ENCODE measurements at regions not wholly inside any gene's neighbourhood (a gene's known extent, or its start where the extent isn't known, plus 50 kb on each side); places are given as distances from the start of the nearest gene placed in this dataset.

DNA sequence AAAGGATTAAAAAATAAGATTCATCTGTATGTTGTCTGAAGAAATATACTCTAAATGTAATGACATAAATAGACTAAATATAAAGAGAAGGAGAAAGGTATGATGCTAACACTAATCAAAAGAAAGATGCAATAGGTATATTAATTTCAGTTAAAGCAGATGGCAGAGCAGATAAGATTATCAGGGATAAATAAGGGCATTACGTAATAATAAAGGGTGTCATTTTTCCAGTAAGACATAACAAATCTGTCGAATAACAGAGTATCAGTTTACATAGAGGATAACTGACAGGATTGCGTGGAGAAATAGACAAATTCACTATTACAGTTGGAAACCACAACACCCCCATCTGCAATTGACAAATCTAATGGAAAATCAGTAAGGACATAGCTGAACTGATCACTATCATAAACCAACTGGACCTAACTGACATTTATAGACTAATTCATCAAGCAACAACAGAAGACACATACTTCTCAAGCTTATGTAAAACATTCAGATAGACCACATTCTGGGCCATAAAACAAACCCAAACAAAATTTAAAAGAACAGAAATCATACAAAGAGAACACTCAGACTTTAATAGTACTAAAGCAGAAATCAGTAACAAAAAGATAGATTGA, 384.1 kb upstream of the COBL start:
- H4K8ac ChIP-seq (ENCODE audit: low read depth in 2 of 2, low read length in 2 of 2) = no peak overlapping the region
- peaks cover 5% of the 10 kb centered on the region; the same call in 1 of the 2 replicates for H3K9me3 ChIP-seq (ENCODE audit: control insufficient read depth, insufficient read depth, low read length)
- ATAC-seq (ENCODE audit: low read depth) (no peak), DNase-seq (no peak)
- H3K27me3 ChIP-seq (ENCODE audit: control insufficient read depth, insufficient read depth, low read length) = no peaks in the 10 kb centered on the region
- H3K4me3 ChIP-seq (ENCODE audit: insufficient read depth, low read depth, low read length) = no peak overlapping the region
- no peaks in the 10 kb centered on the region for H3K79me1 ChIP-seq (ENCODE audit: low read depth in 1 of 2, low read length in 2 of 2)
- no peaks in the 10 kb centered on the region for H3K9me1 ChIP-seq (ENCODE audit: insufficient read depth, low read length)
- no peak overlapping the region for H2BK20ac ChIP-seq (ENCODE audit: low read depth, low read length)
- H4K5ac ChIP-seq (ENCODE audit: low read depth, low read length) = no peak overlapping the region
- no peak overlapping the region for H3K56ac ChIP-seq (ENCODE audit: extremely low read depth, insufficient read depth, low read length)
- in situ Hi-C loops (cut with MboI; ENCODE audit: low sequenced_read_pairs) (no loop called here), dilution Hi-C loops (cut with HindIII; ENCODE audit: low sequenced_read_pairs, unreplicated experiment) (no loop called here), intact Hi-C loops (cut with micrococcal nuclease) (no loop called here)
- H2AK5ac ChIP-seq (ENCODE audit: low read depth, low read length) = no peak overlapping the region
- TF ChIP-seq RAD21 (IDR thresholded peaks at IDR 0.05; ENCODE audit: low read length) = no peak
- peak; percentile 56 for TF ChIP-seq CEBPB (IDR thresholded peaks at IDR 0.05; ENCODE audit: low read depth, low read length)
- TF ChIP-seq POLR2A (IDR thresholded peaks at IDR 0.05; ENCODE audit: low read depth, low read length) = no peak
- no peak for TF ChIP-seq BHLHE40 (IDR thresholded peaks at IDR 0.05; ENCODE audit: low read depth, low read length)
- TF ChIP-seq, protein P1, sequence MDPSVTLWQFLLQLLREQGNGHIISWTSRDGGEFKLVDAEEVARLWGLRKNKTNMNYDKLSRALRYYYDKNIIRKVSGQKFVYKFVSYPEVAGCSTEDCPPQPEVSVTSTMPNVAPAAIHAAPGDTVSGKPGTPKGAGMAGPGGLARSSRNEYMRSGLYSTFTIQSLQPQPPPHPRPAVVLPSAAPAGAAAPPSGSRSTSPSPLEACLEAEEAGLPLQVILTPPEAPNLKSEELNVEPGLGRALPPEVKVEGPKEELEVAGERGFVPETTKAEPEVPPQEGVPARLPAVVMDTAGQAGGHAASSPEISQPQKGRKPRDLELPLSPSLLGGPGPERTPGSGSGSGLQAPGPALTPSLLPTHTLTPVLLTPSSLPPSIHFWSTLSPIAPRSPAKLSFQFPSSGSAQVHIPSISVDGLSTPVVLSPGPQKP (IDR thresholded peaks at IDR 0.05; ENCODE audit: borderline replicate concordance, low read depth, low read length) = no peak
- no peak overlapping the region for H2AK9ac ChIP-seq (replicated peaks; ENCODE audit: low read depth, low read length, poor library complexity)
- no peak overlapping the region for H2BK5ac ChIP-seq (ENCODE audit: low read depth, low read length, poor library complexity, severe bottlenecking)
- WGBS, 2 experiments (ENCODE audit: extremely low coverage in 2 of 2, insufficient read length in 1 of 2) = no CpG with 5 or more reads among the region's 3 CpGs
- H3K14ac ChIP-seq (replicated peaks; ENCODE audit: low read depth, low read length) = no peak overlapping the region
- no peaks in the 10 kb centered on the region for H3K4me1 ChIP-seq (ENCODE audit: control insufficient read depth, insufficient read depth, low read length)
- no peaks in the 10 kb centered on the region for H3K36me3 ChIP-seq (ENCODE audit: control insufficient read depth, insufficient read depth, low read length)
- H3K18ac ChIP-seq (ENCODE audit: low read depth, low read length) = no peak overlapping the region
- H2BK15ac ChIP-seq (ENCODE audit: low read depth, low read length) = no peak overlapping the region
- no peak overlapping the region for H3K9ac ChIP-seq (ENCODE audit: low read depth, low read length)
- H3K27ac ChIP-seq (ENCODE audit: insufficient read depth, low read length) = no peak overlapping the region
- H2BK120ac ChIP-seq (ENCODE audit: low read depth, low read length) = no peak overlapping the region
- POLR2A ChIA-PET (ENCODE audit: unreplicated experiment) = no interaction called here
- BruUV-seq (replicated peaks) = no TSS peak
- H4K20me1 ChIP-seq (ENCODE audit: insufficient read depth, low read length) = no peaks in the 10 kb centered on the region
- H4K91ac ChIP-seq (ENCODE audit: insufficient read depth, low read depth, low read length) = no peak overlapping the region
- no peak overlapping the region for H3K23ac ChIP-seq (ENCODE audit: low read depth, low read length)
- CTCF ChIA-PET = no interaction called here
- no peak overlapping the region for H2AFZ ChIP-seq (replicated peaks; ENCODE audit: low read length, poor library complexity)
- H3K4me2 ChIP-seq (ENCODE audit: low read depth, low read length) = no peak overlapping the region
- H3K4ac ChIP-seq (ENCODE audit: low read depth, low read length) = no peak overlapping the region
